Colon (tissue), 2 donors: ENCODE measurements at regions not wholly inside any gene's neighbourhood (a gene's known extent, or its start where the extent isn't known, plus 50 kb on each side); places are given as distances from the start of the nearest gene placed in this dataset.
"Not testable (repeated sequence)": the region's sequence is repeated elsewhere in the genome, so short reads cannot be mapped to it uniquely, and the experiment has no call there.

Experiments
- FAIRE-seq: peaks from 2 replicates; lab custom pipeline; 2012; peaks lifted over from hg19 to GRCh38; lab: Jason Lieb, UNC
- donor health status: control.
- donor health status: control.

- no peak for FAIRE-seq
These were observed 532.1 kb upstream of the PITX2 start for GRCh38 chr4:111154934-111155333.

GRCh38 chr4:111164556-111164955 is 541.7 kb upstream of the PITX2 start:
- FAIRE-seq = not testable (repeated sequence)

GRCh38 chr4:111174331-111174730 is 551.5 kb upstream of the PITX2 start:
- FAIRE-seq = no peak

- FAIRE-seq = no peak
These were observed 555.4 kb upstream of the PITX2 start for GRCh38 chr4:111178231-111178630.

- no peak for FAIRE-seq
These were observed 564.2 kb upstream of the PITX2 start for GRCh38 chr4:111187108-111187507.

GRCh38 chr4:111198446-111198845 is 575.6 kb upstream of the PITX2 start:
- no peak for FAIRE-seq

GRCh38 chr4:111204797-111205196 is 581.9 kb upstream of the PITX2 start:
- FAIRE-seq = no peak

GRCh38 chr4:111208970-111209369 is 586.1 kb upstream of the PITX2 start:
- FAIRE-seq = no peak

- no peak for FAIRE-seq
These were observed 586.8 kb upstream of the PITX2 start for GRCh38 chr4:111209706-111210105.

- FAIRE-seq = no peak
These were observed 587.7 kb upstream of the PITX2 start for GRCh38 chr4:111210595-111210994.

GRCh38 chr4:111213531-111213930 is 590.7 kb upstream of the PITX2 start:
- FAIRE-seq = no peak

- FAIRE-seq = no peak
These were observed 591.5 kb upstream of the PITX2 start for GRCh38 chr4:111214371-111214770.

- FAIRE-seq = no peak
These were observed 592.9 kb upstream of the PITX2 start for GRCh38 chr4:111215755-111216154.

GRCh38 chr4:111216791-111217190 is 593.9 kb upstream of the PITX2 start:
- FAIRE-seq = no peak

- FAIRE-seq = no peak
These were observed 598.5 kb upstream of the PITX2 start for GRCh38 chr4:111221371-111221770.

GRCh38 chr4:111228396-111228795 is 605.5 kb upstream of the PITX2 start:
- FAIRE-seq = no peak

- FAIRE-seq = no peak
These were observed 606.0 kb upstream of the PITX2 start for GRCh38 chr4:111228874-111229273.

GRCh38 chr4:111230265-111230664 is 607.4 kb upstream of the PITX2 start:
- no peak for FAIRE-seq

GRCh38 chr4:111231281-111231680 is 608.4 kb upstream of the PITX2 start:
- no peak for FAIRE-seq

GRCh38 chr4:111234939-111235338 is 612.1 kb upstream of the PITX2 start:
- FAIRE-seq = no peak

- no peak for FAIRE-seq
These were observed 641.0 kb upstream of the PITX2 start for GRCh38 chr4:111263836-111264235.

GRCh38 chr4:111266937-111267336 is 644.1 kb upstream of the PITX2 start:
- no peak for FAIRE-seq

GRCh38 chr4:111267786-111268185 is 644.9 kb upstream of the PITX2 start:
- FAIRE-seq = no peak

- FAIRE-seq = no peak
These were observed 646.0 kb upstream of the PITX2 start for GRCh38 chr4:111268769-111269414.

- FAIRE-seq = no peak
These were observed 646.6 kb upstream of the PITX2 start for GRCh38 chr4:111269439-111269838.
